Transverse colon (tissue), 4 donors: ENCODE measurements at regions not wholly inside any gene's neighbourhood (a gene's known extent, or its start where the extent isn't known, plus 50 kb on each side); places are given as distances from the start of the nearest gene placed in this dataset.

Experiments used
- DNase-seq: peaks from one replicate; pipeline ENCODE4 v3.0.0-alpha.2; 2019
- H3K27ac ChIP-seq, 4 donors: fragments of 200-600 bp; sonication (generic); 2 replicates each; pipeline ENCODE4 v1.5.1; 2016 to 2018; ENCODE audit warnings: inconsistent platforms in 4 of 4
- H3K27me3 ChIP-seq: fragments of 200-600 bp; sonication (generic); 2 replicates; pipeline ENCODE4 v1.5.1; 2017; ENCODE audit warnings: inconsistent platforms
- H3K36me3 ChIP-seq, 4 donors: fragments of 200-600 bp; sonication (generic); 2 replicates each; pipeline ENCODE4 v1.5.1; 2017 to 2019; ENCODE audit warnings: inconsistent platforms in 4 of 4
- H3K4me1 ChIP-seq, 4 donors: fragments of 200-600 bp; sonication (generic); 2 replicates each; pipeline ENCODE4 v1.5.1; 2017 to 2020; ENCODE audit warnings: inconsistent platforms in 4 of 4
- H3K4me3 ChIP-seq, 4 donors: fragments of 200-600 bp; sonication (generic); 1 replicate in 1 of 4; 2 replicates in 3 of 4; pipeline versions ENCODE4 v1.5.1 to v1.6.1; 2017 to 2019; ENCODE audit warnings: inconsistent platforms in 4 of 4
- H3K9me3 ChIP-seq, 2 donors: fragments of 200-600 bp; sonication (generic); 2 replicates each; pipeline ENCODE4 v1.5.1; 2017 to 2019; ENCODE audit warnings: inconsistent platforms in 2 of 2
- EP300 ChIP-seq: sonication (generic); formaldehyde crosslinking; IDR thresholded peaks from one replicate; pipeline ENCODE4 v1.6.1; 2017; ENCODE audit warnings: antibody characterized with exemption, low read depth
- POLR2A ChIP-seq: fragments of 450-650 bp; IDR thresholded peaks from one replicate; pipeline ENCODE4 v1.6.1; 2016; ENCODE audit warnings: antibody characterized with exemption, mild to moderate bottlenecking, moderate library complexity
- POLR2AphosphoS5 ChIP-seq, 3 donors: sonication (generic); formaldehyde crosslinking; IDR thresholded peaks; one replicate each; pipeline ENCODE4 v1.6.1; 2016; ENCODE audit warnings: antibody characterized with exemption in 3 of 3
- WGBS, 2 donors: methylation state at CpG; one replicate each; pipeline ENCODE4 v1.1.5; 2018; ENCODE audit warnings: low coverage in 1 of 2; 5-methylcytosine and 5-hydroxymethylcytosine counted together
- in situ Hi-C, 4 donors: fragments of 200-750 bp; cut with MboI; loops; one replicate each; pipeline versions ENCODE4 v1.15.0 to v1.15.1; 2017; ENCODE audit warnings: low sequenced_read_pairs in 3 of 4, low pct_ligation_motif_present in 1 of 4, low pct_unique_long_range_greater_than_20kb in 1 of 4
- intact Hi-C: fragments of 100-400 bp; cut with DNase I; formaldehyde crosslinking; loops from one replicate; pipeline ENCODE4 v1.15.1; 2023; ENCODE audit warnings: low total_unique reads
- TF ChIP-seq, protein P1 (sequence below), 5 experiments: fragments of 200-600 bp in 3 of 5; fragments of 450-650 bp in 2 of 5; sonication (generic) in 3 of 5; IDR thresholded peaks; 1 replicate in 2 of 5; 2 replicates in 3 of 5; pipeline ENCODE4 v1.5.1; 2016 to 2017; ENCODE audit warnings: antibody characterized with exemption in 5 of 5, inconsistent platforms in 3 of 5, mild to moderate bottlenecking in 2 of 5, moderate library complexity in 1 of 5

DNA sequence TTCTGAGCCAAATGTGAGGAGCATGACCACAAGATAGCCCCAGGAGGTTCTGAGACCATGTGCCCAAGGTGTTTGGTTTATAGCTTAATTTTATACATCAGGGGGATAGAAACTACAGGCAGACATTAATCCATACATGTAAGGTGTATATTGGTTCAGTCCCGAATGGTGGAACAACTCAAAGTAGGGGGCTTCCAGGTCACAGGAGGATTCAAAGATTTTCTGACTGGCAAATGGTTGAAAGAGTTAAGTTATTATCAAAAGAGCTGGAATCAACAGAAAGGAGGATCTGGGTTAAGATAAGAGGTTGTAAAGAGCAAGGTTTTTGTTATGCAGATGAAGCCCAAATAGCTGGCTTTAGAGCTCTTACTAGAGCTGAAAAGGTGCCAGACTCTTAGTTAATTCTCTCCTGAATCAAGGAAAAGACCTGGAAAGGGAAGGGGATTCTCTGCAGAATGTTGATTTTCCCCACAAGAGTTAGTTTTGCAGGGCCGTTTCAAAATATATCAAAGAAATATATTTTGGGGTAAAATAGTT lies 640.0 kb downstream of the IPMK start:
- H3K4me1 ChIP-seq, result no peaks in the 10 kb centered on the region
- no peak overlapping the region for H3K27ac ChIP-seq
- H3K9me3 ChIP-seq, result no peaks in the 10 kb centered on the region
- intact Hi-C loops, result no loop called here
- no peak overlapping the region for H3K4me3 ChIP-seq
- TF ChIP-seq EP300 (no peak), POLR2AphosphoS5 (IDR thresholded peaks at IDR 0.05) (no peak), POLR2A (no peak)
- TF ChIP-seq, protein P1, sequence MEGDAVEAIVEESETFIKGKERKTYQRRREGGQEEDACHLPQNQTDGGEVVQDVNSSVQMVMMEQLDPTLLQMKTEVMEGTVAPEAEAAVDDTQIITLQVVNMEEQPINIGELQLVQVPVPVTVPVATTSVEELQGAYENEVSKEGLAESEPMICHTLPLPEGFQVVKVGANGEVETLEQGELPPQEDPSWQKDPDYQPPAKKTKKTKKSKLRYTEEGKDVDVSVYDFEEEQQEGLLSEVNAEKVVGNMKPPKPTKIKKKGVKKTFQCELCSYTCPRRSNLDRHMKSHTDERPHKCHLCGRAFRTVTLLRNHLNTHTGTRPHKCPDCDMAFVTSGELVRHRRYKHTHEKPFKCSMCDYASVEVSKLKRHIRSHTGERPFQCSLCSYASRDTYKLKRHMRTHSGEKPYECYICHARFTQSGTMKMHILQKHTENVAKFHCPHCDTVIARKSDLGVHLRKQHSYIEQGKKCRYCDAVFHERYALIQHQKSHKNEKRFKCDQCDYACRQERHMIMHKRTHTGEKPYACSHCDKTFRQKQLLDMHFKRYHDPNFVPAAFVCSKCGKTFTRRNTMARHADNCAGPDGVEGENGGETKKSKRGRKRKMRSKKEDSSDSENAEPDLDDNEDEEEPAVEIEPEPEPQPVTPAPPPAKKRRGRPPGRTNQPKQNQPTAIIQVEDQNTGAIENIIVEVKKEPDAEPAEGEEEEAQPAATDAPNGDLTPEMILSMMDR (IDR thresholded peaks at IDR 0.05), result no peak
- 71 to 75% methylated on average over 2 of the region's 2 CpGs for WGBS, 2 donors
- no peaks in the 10 kb centered on the region for H3K27me3 ChIP-seq
- in situ Hi-C loops, result no loop called here
- H3K36me3 ChIP-seq, result no peaks in the 10 kb centered on the region
- DNase-seq, result no peak

DNA sequence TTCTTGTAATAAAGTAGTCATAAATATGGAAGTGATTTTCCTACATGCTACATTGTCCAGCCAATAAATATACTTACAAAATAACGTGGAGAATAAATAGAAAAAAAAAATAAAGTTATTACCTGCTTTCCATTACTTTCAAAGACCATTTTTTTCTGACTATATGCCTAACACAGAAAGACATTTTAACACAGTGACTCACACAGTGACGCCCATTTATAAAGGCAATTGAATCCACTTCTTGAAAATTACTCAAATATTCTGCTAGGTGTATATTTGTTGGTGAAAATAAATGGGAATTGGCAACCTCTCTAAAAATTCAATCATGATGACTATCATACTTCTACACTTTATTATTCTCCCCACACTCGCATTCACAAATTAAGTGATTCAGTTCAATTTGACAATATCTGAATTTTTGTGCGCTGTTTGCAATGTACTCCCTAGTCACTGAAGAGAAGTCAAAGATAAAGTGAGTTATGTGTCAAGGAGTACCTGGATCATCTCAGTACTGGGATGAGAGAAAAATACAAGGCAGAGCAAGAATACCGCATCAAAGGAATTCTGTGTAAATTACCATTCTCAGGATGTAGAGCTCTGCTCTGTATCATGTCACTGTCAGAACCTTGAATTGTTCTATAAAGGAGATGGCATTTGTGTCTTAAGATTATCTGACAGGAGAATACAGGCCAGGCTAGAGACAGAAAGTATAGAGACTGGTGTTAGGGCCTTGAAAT lies 642.7 kb downstream of the IPMK start:
- TF ChIP-seq EP300, result no peak
- no peak for TF ChIP-seq POLR2A
- TF ChIP-seq, protein P1 (IDR thresholded peaks at IDR 0.05), result no peak
- no peak for TF ChIP-seq POLR2AphosphoS5 (IDR thresholded peaks at IDR 0.05)
- DNase-seq, result no peak
- 62 to 65% methylated on average over 5 of the region's 5 CpGs for WGBS, 2 donors
- no peaks in the 10 kb centered on the region for H3K27me3 ChIP-seq
- H3K9me3 ChIP-seq, result no peaks in the 10 kb centered on the region
- H3K4me1 ChIP-seq, result no peaks in the 10 kb centered on the region
- intact Hi-C loops (no loop called here), in situ Hi-C loops (no loop called here)
- no peaks in the 10 kb centered on the region for H3K36me3 ChIP-seq
- no peak overlapping the region for H3K27ac ChIP-seq
- H3K4me3 ChIP-seq, result no peak overlapping the region

DNA sequence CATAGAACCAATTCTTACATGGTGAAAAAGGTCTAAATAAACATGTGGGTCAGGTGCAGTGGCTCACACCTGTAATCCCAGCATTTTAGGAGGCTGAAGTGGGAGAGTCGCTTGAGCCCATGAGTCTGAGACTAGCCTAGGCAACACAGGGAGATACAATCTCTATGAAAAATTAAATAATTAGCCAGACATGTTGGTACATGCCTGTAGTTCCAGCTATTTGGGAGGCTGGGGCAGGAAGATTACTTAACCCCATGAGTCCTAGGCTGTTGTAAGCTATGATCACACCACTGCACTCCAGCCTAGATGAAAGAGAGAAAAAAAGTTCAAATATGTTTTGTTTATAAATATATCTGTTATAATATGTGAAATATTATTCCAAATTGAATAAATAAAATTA lies 643.6 kb downstream of the IPMK start:
- no peak overlapping the region for H3K4me3 ChIP-seq
- in situ Hi-C loops, result no loop called here
- no peaks in the 10 kb centered on the region for H3K4me1 ChIP-seq
- no peak for DNase-seq
- no peak overlapping the region for H3K27ac ChIP-seq
- H3K9me3 ChIP-seq, result no peaks in the 10 kb centered on the region
- no peak for TF ChIP-seq EP300
- TF ChIP-seq POLR2A, result no peak
- TF ChIP-seq, protein P1 (IDR thresholded peaks at IDR 0.05), result no peak
- no peak for TF ChIP-seq POLR2AphosphoS5 (IDR thresholded peaks at IDR 0.05)
- H3K36me3 ChIP-seq, result no peaks in the 10 kb centered on the region
- intact Hi-C loops, result no loop called here
- H3K27me3 ChIP-seq, result no peaks in the 10 kb centered on the region
- 57 to 84% methylated on average over 1 of the region's 1 CpG for WGBS, 2 donors

DNA sequence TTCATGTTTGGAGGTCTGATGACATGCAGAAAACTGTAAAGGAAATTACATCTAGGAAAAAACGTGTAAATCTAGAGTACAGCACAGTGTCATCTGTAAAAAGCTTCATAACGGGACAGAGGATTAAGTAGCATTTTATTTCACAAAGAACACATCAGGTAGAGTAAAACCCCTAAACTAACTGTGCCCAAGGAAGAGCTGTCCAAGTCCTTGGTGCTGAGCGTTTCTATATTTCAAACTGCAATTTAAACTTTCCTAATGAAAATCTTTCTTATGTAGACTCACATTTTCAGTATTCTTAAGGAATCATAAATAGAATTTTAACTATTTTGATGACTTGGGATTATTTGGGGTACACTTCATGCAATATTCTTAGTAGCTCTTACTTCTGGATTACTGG lies 646.2 kb downstream of the IPMK start:
- 51 to 61% methylated on average over 3 of the region's 3 CpGs for WGBS, 2 donors
- DNase-seq, result no peak

More for the DNA sequence above, 646.2 kb downstream of the IPMK start:
- Histone ChIP-seq H3K36me3 (no peaks in the 10 kb centered on the region), H3K27ac (no peak overlapping the region), H3K4me1 (no peaks in the 10 kb centered on the region), H3K27me3 (no peaks in the 10 kb centered on the region), H3K4me3 (no peak overlapping the region), H3K9me3 (no peaks in the 10 kb centered on the region)
- in situ Hi-C loops (no loop called here), intact Hi-C loops (no loop called here)
- TF ChIP-seq POLR2A (no peak), EP300 (no peak), POLR2AphosphoS5 (IDR thresholded peaks at IDR 0.05) (no peak)
- TF ChIP-seq, protein P1 (IDR thresholded peaks at IDR 0.05), result no peak
